RWPE1 (cell line): ENCODE measurements at regions not wholly inside any gene's neighbourhood (a gene's known extent, or its start where the extent isn't known, plus 50 kb on each side); places are given as distances from the start of the nearest gene placed in this dataset.

ENCODE experiments used
- CTCF ChIA-PET: fragments of 350-600 bp; sonication (Branson Sonifier 250); formaldehyde crosslinking; extraction: SDS; loops from one replicate; lab custom pipeline; 2021; lab: Yijun Ruan, JAX
- POLR2A ChIA-PET: fragments of 400-600 bp; formaldehyde crosslinking; extraction: SDS; loops from one replicate; lab custom pipeline; 2020; ENCODE audit warnings: antibody characterized with exemption; ENCODE audit not compliant: low non-redundant PET; lab: Yijun Ruan, JAX
- DNase-seq: peaks from one replicate; pipeline ENCODE4 v3.0.0; 2012; ENCODE audit warnings: low spot score
- H3K27ac ChIP-seq: fragments of 450-650 bp; 2 replicates; pipeline ENCODE4 v1.5.1; 2017
- CTCF ChIP-seq: fragments of 450-650 bp; conservative IDR thresholded peaks from 2 replicates; pipeline ENCODE4 v1.5.1; 2017; ENCODE audit warnings: low read depth, mild to moderate bottlenecking

GRCh38 chr9:2411459-2412215, 209.9 kb upstream of the VLDLR start:
- H3K27ac ChIP-seq: no peak overlapping the region
- CTCF ChIA-PET: no interaction called here
- POLR2A ChIA-PET: no interaction called here
- DNase-seq: no peak
- no peak for TF ChIP-seq CTCF

- ChIA-PET CTCF (no interaction called here), POLR2A (no interaction called here)
- DNase-seq: no peak
- H3K27ac ChIP-seq: no peak overlapping the region
- TF ChIP-seq CTCF: no peak
Measured at GRCh38 chr9:2413160-2413805, 208.3 kb upstream of the VLDLR start.

- DNase-seq: no peak
- ChIA-PET CTCF (no interaction called here), POLR2A (no interaction called here)
- no peak for TF ChIP-seq CTCF
- no peak overlapping the region for H3K27ac ChIP-seq
Measured at GRCh38 chr9:2414465-2414864, 207.1 kb upstream of the VLDLR start.

- no peak for TF ChIP-seq CTCF
- no peak for DNase-seq
- POLR2A ChIA-PET: no interaction called here
- H3K27ac ChIP-seq: no peak overlapping the region
- CTCF ChIA-PET: no interaction called here
Measured at GRCh38 chr9:2415326-2415725, 206.3 kb upstream of the VLDLR start.

GRCh38 chr9:2417730-2418129, 203.9 kb upstream of the VLDLR start:
- ChIA-PET POLR2A (no interaction called here), CTCF (no interaction called here)
- no peak for TF ChIP-seq CTCF
- DNase-seq: no peak
- no peak overlapping the region for H3K27ac ChIP-seq

GRCh38 chr9:2418619-2419018, 203.0 kb upstream of the VLDLR start:
- CTCF ChIA-PET: no interaction called here
- H3K27ac ChIP-seq: no peak overlapping the region
- POLR2A ChIA-PET: no interaction called here
- no peak for DNase-seq
- no peak for TF ChIP-seq CTCF
